GM23338 (cell line): ENCODE measurements at regions not wholly inside any gene's neighbourhood (a gene's known extent, or its start where the extent isn't known, plus 50 kb on each side); places are given as distances from the start of the nearest gene placed in this dataset.

ENCODE experiments used
- ATAC-seq: fragments of 200-7000 bp; cut with Tn5 transposase; 3 replicates; pipeline ENCODE4 v1.9.1; 2020
- DNase-seq: peaks from one replicate; pipeline ENCODE4 v3.0.0-alpha.2; 2015; ENCODE audit warnings: low spot score
- H2AFZ ChIP-seq: fragments of 200-600 bp; sonication (generic); 2 replicates; pipeline ENCODE4 v1.8.0; 2016; ENCODE audit warnings: antibody characterized with exemption, mild to moderate bottlenecking, moderate library complexity
- H3F3A ChIP-seq: fragments of 200-600 bp; sonication (generic); replicated peaks from 2 replicates; pipeline ENCODE4 v1.8.0; 2017; ENCODE audit warnings: antibody characterized with exemption, mixed run types, low read depth
- H3K27ac ChIP-seq: fragments of 200-600 bp; sonication (generic); 2 replicates; pipeline ENCODE4 v1.6.1; 2016; ENCODE audit warnings: low read depth
- H3K27me3 ChIP-seq: fragments of 200-600 bp; sonication (generic); 2 replicates; pipeline ENCODE4 v1.8.0; 2016; ENCODE audit warnings: mild to moderate bottlenecking, mixed run types, moderate library complexity; ENCODE audit not compliant: insufficient read depth
- H3K36me3 ChIP-seq: fragments of 200-600 bp; sonication (generic); 2 replicates; pipeline ENCODE4 v1.8.0; 2016; ENCODE audit warnings: mild to moderate bottlenecking; ENCODE audit not compliant: insufficient read depth
- H3K4me1 ChIP-seq: fragments of 200-600 bp; sonication (generic); 2 replicates; pipeline ENCODE4 v1.8.0; 2016; ENCODE audit warnings: mild to moderate bottlenecking, moderate library complexity; ENCODE audit not compliant: insufficient read depth
- H3K4me2 ChIP-seq: fragments of 200-600 bp; sonication (generic); 2 replicates; pipeline ENCODE4 v1.7.1; 2017; ENCODE audit warnings: mixed run types
- H3K4me3 ChIP-seq: fragments of 200-600 bp; sonication (generic); 2 replicates; pipeline ENCODE4 v1.6.1; 2016; ENCODE audit warnings: mixed run types
- H3K79me2 ChIP-seq: fragments of 200-600 bp; sonication (generic); replicated peaks from 2 replicates; pipeline ENCODE4 v1.8.0; 2017; ENCODE audit warnings: mild to moderate bottlenecking; ENCODE audit not compliant: insufficient read depth
- H3K9me2 ChIP-seq: fragments of 200-600 bp; sonication (generic); 2 replicates; pipeline ENCODE4 v1.8.0; 2017; ENCODE audit not compliant: insufficient read depth
- H4K20me1 ChIP-seq: fragments of 200-600 bp; sonication (generic); replicated peaks from 2 replicates; pipeline ENCODE4 v1.8.0; 2017; ENCODE audit warnings: mild to moderate bottlenecking; ENCODE audit not compliant: insufficient read depth
- H3K27ac Mint-ChIP-seq: 2 replicates; pipeline ENCODE4 v1.8.0; 2020; ENCODE audit warnings: inconsistent platforms, mild to moderate bottlenecking, moderate library complexity, mixed read lengths
- H3K27me3 Mint-ChIP-seq: 3 replicates; pipeline ENCODE4 v1.8.0; 2022; ENCODE audit warnings: low read depth, mild to moderate bottlenecking, moderate library complexity, mixed read lengths, inconsistent platforms; ENCODE audit not compliant: insufficient read depth, poor library complexity
- H3K36me3 Mint-ChIP-seq: 3 replicates; pipeline ENCODE4 v1.8.0; 2021; ENCODE audit warnings: low read depth, mild to moderate bottlenecking, inconsistent platforms, moderate library complexity, mixed read lengths
- H3K4me1 Mint-ChIP-seq: 3 replicates; pipeline ENCODE4 v1.8.0; 2020; ENCODE audit warnings: mild to moderate bottlenecking, inconsistent platforms, mixed read lengths
- H3K4me3 Mint-ChIP-seq: 3 replicates; pipeline ENCODE4 v1.8.0; 2021; ENCODE audit warnings: moderate library complexity, mild to moderate bottlenecking, inconsistent platforms, mixed read lengths
- H3K9me3 Mint-ChIP-seq: 3 replicates; pipeline ENCODE4 v1.8.0; 2020; ENCODE audit warnings: moderate library complexity, mild to moderate bottlenecking, inconsistent platforms, mixed read lengths
- CREB1 ChIP-seq: fragments of 250-450 bp; sonication (Bioruptor Pico); IDR thresholded peaks from 2 replicates; pipeline ENCODE4 v1.5.0; 2020; ENCODE audit warnings: low read depth, mild to moderate bottlenecking, moderate library complexity
- EZH2 ChIP-seq: fragments of 200-600 bp; sonication (generic); IDR thresholded peaks from one replicate; pipeline ENCODE4 v1.8.0; 2017; ENCODE audit warnings: antibody characterized with exemption, mild to moderate bottlenecking, low read depth; ENCODE audit not compliant: unreplicated experiment
- EZH2phosphoT487 ChIP-seq: fragments of 200-600 bp; sonication (generic); IDR thresholded peaks from one replicate; pipeline ENCODE4 v1.8.1; 2018; ENCODE audit warnings: antibody characterized with exemption; ENCODE audit not compliant: unreplicated experiment
- JUNB ChIP-seq: IDR thresholded peaks from one replicate; pipeline ENCODE4 v1.6.1; 2016; ENCODE audit warnings: antibody characterized with exemption; ENCODE audit not compliant: unreplicated experiment
- NANOG ChIP-seq: IDR thresholded peaks from 2 replicates; pipeline ENCODE4 v1.6.1; 2016; ENCODE audit warnings: antibody characterized with exemption, borderline replicate concordance
- POLR2AphosphoS5 ChIP-seq: IDR thresholded peaks from 2 replicates; pipeline ENCODE4 v1.6.1; 2016; ENCODE audit warnings: antibody characterized with exemption, low read depth
- STAT1 ChIP-seq: IDR thresholded peaks from one replicate; pipeline ENCODE4 v1.6.1; 2016; ENCODE audit warnings: antibody characterized with exemption; ENCODE audit not compliant: unreplicated experiment
- ZNF114 ChIP-seq: fragments of 250-450 bp; sonication (Bioruptor Pico); IDR thresholded peaks from 2 replicates; pipeline ENCODE4 v1.5.0; 2020; ENCODE audit warnings: mild to moderate bottlenecking, moderate library complexity
- ZNF331 ChIP-seq: fragments of 250-450 bp; sonication (Bioruptor Pico); IDR thresholded peaks from 2 replicates; pipeline ENCODE4 v1.5.0; 2020; ENCODE audit warnings: low read depth, mild to moderate bottlenecking, moderate library complexity
- TF ChIP-seq, protein P1 (sequence below): IDR thresholded peaks from 2 replicates; pipeline ENCODE4 v1.6.1; 2016; ENCODE audit warnings: antibody characterized with exemption
- TF ChIP-seq, protein P2 (sequence below): fragments of 250-450 bp; sonication (Bioruptor Pico); IDR thresholded peaks from 2 replicates; pipeline ENCODE4 v1.5.0; 2020; ENCODE audit warnings: mild to moderate bottlenecking, moderate library complexity
- TF ChIP-seq, protein P3 (sequence below), 2 experiments: fragments of 200-600 bp in 1 of 2; sonication (generic) in 1 of 2; conservative IDR thresholded peaks; 2 replicates each; pipeline versions ENCODE4 v1.5.1 to v1.6.1; 2016 to 2017; ENCODE audit warnings: antibody characterized with exemption in 2 of 2, low read depth in 2 of 2, mild to moderate bottlenecking in 2 of 2, moderate library complexity in 1 of 2
- TF ChIP-seq, protein P4 (sequence below): IDR thresholded peaks from one replicate; pipeline ENCODE4 v1.6.1; 2018; ENCODE audit warnings: antibody characterized with exemption; ENCODE audit not compliant: unreplicated experiment

DNA sequence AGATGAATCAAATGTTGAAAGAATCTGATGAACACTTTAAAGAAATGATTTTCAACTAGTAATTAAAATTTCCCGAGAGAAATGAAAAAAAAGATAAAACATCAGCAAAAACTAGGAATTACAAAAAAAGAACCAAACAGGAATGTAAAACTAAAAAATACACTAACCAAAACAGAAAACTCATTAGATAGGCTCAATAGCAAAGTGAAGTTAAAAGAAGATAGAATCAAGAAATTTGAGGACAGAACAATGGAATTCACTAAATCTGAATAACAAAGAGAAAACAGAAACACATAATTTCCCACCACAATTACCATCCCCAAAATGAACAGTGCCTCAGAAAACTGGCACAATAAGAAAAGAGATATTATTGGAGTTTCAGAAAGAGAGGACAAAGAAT, 290.1 kb upstream of the CNTN4 start:
- Mint-ChIP-seq H3K27me3 (peaks cover 2% of the 10 kb centered on the region), H3K36me3 (peaks cover 31% of the 10 kb centered on the region; the same call in 2 of the 3 replicates), H3K27ac (no peak overlapping the region), H3K4me1 (no peaks in the 10 kb centered on the region), H3K4me3 (no peak overlapping the region), H3K9me3 (peaks cover 82% of the 10 kb centered on the region)
- Histone ChIP-seq H3K27me3 (no peaks in the 10 kb centered on the region), H3K9me2 (0 out of 2 replicates have a peak, but pooled peaks cover 4% of the 10 kb centered on the region), H3K36me3 (peaks cover 4% of the 10 kb centered on the region), H3K79me2 (no peaks in the 10 kb centered on the region), H3K4me3 (no peak overlapping the region), H3F3A (no peaks in the 10 kb centered on the region), H4K20me1 (no peaks in the 10 kb centered on the region), H2AFZ (no peak overlapping the region), H3K27ac (no peak overlapping the region), H3K4me2 (no peak overlapping the region), H3K4me1 (no peaks in the 10 kb centered on the region)
- TF ChIP-seq, protein P1, sequence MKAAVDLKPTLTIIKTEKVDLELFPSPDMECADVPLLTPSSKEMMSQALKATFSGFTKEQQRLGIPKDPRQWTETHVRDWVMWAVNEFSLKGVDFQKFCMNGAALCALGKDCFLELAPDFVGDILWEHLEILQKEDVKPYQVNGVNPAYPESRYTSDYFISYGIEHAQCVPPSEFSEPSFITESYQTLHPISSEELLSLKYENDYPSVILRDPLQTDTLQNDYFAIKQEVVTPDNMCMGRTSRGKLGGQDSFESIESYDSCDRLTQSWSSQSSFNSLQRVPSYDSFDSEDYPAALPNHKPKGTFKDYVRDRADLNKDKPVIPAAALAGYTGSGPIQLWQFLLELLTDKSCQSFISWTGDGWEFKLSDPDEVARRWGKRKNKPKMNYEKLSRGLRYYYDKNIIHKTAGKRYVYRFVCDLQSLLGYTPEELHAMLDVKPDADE: no peak
- TF ChIP-seq EZH2phosphoT487 (no peak), ZNF114 (CRISPR knock-in tag) (no peak), ZNF331 (CRISPR knock-in tag) (no peak), STAT1 (no peak), JUNB (no peak), CREB1 (CRISPR knock-in tag) (no peak), NANOG (no peak), POLR2AphosphoS5 (no peak), EZH2 (no peak)
- TF ChIP-seq, protein P2, sequence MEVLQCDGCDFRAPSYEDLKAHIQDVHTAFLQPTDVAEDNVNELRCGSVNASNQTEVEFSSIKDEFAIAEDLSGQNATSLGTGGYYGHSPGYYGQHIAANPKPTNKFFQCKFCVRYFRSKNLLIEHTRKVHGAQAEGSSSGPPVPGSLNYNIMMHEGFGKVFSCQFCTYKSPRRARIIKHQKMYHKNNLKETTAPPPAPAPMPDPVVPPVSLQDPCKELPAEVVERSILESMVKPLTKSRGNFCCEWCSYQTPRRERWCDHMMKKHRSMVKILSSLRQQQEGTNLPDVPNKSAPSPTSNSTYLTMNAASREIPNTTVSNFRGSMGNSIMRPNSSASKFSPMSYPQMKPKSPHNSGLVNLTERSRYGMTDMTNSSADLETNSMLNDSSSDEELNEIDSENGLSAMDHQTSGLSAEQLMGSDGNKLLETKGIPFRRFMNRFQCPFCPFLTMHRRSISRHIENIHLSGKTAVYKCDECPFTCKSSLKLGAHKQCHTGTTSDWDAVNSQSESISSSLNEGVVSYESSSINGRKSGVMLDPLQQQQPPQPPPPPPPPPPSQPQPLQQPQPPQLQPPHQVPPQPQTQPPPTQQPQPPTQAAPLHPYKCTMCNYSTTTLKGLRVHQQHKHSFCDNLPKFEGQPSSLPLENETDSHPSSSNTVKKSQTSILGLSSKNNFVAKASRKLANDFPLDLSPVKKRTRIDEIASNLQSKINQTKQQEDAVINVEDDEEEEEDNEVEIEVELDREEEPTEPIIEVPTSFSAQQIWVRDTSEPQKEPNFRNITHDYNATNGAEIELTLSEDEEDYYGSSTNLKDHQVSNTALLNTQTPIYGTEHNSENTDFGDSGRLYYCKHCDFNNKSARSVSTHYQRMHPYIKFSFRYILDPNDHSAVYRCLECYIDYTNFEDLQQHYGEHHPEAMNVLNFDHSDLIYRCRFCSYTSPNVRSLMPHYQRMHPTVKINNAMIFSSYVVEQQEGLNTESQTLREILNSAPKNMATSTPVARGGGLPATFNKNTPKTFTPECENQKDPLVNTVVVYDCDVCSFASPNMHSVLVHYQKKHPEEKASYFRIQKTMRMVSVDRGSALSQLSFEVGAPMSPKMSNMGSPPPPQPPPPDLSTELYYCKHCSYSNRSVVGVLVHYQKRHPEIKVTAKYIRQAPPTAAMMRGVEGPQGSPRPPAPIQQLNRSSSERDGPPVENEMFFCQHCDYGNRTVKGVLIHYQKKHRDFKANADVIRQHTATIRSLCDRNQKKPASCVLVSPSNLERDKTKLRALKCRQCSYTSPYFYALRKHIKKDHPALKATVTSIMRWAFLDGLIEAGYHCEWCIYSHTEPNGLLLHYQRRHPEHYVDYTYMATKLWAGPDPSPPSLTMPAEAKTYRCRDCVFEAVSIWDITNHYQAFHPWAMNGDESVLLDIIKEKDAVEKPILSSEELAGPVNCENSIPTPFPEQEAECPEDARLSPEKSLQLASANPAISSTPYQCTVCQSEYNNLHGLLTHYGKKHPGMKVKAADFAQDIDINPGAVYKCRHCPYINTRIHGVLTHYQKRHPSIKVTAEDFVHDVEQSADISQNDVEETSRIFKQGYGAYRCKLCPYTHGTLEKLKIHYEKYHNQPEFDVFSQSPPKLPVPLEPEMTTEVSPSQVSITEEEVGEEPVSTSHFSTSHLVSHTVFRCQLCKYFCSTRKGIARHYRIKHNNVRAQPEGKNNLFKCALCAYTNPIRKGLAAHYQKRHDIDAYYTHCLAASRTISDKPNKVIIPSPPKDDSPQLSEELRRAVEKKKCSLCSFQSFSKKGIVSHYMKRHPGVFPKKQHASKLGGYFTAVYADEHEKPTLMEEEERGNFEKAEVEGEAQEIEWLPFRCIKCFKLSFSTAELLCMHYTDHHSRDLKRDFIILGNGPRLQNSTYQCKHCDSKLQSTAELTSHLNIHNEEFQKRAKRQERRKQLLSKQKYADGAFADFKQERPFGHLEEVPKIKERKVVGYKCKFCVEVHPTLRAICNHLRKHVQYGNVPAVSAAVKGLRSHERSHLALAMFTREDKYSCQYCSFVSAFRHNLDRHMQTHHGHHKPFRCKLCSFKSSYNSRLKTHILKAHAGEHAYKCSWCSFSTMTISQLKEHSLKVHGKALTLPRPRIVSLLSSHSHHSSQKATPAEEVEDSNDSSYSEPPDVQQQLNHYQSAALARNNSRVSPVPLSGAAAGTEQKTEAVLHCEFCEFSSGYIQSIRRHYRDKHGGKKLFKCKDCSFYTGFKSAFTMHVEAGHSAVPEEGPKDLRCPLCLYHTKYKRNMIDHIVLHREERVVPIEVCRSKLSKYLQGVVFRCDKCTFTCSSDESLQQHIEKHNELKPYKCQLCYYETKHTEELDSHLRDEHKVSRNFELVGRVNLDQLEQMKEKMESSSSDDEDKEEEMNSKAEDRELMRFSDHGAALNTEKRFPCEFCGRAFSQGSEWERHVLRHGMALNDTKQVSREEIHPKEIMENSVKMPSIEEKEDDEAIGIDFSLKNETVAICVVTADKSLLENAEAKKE (CRISPR knock-in tag): no peak
- TF ChIP-seq, protein P3, sequence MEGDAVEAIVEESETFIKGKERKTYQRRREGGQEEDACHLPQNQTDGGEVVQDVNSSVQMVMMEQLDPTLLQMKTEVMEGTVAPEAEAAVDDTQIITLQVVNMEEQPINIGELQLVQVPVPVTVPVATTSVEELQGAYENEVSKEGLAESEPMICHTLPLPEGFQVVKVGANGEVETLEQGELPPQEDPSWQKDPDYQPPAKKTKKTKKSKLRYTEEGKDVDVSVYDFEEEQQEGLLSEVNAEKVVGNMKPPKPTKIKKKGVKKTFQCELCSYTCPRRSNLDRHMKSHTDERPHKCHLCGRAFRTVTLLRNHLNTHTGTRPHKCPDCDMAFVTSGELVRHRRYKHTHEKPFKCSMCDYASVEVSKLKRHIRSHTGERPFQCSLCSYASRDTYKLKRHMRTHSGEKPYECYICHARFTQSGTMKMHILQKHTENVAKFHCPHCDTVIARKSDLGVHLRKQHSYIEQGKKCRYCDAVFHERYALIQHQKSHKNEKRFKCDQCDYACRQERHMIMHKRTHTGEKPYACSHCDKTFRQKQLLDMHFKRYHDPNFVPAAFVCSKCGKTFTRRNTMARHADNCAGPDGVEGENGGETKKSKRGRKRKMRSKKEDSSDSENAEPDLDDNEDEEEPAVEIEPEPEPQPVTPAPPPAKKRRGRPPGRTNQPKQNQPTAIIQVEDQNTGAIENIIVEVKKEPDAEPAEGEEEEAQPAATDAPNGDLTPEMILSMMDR (conservative IDR thresholded peaks at IDR 0.05; ENCODE audit: low read depth in 2 of 2): no peak
- TF ChIP-seq, protein P4, sequence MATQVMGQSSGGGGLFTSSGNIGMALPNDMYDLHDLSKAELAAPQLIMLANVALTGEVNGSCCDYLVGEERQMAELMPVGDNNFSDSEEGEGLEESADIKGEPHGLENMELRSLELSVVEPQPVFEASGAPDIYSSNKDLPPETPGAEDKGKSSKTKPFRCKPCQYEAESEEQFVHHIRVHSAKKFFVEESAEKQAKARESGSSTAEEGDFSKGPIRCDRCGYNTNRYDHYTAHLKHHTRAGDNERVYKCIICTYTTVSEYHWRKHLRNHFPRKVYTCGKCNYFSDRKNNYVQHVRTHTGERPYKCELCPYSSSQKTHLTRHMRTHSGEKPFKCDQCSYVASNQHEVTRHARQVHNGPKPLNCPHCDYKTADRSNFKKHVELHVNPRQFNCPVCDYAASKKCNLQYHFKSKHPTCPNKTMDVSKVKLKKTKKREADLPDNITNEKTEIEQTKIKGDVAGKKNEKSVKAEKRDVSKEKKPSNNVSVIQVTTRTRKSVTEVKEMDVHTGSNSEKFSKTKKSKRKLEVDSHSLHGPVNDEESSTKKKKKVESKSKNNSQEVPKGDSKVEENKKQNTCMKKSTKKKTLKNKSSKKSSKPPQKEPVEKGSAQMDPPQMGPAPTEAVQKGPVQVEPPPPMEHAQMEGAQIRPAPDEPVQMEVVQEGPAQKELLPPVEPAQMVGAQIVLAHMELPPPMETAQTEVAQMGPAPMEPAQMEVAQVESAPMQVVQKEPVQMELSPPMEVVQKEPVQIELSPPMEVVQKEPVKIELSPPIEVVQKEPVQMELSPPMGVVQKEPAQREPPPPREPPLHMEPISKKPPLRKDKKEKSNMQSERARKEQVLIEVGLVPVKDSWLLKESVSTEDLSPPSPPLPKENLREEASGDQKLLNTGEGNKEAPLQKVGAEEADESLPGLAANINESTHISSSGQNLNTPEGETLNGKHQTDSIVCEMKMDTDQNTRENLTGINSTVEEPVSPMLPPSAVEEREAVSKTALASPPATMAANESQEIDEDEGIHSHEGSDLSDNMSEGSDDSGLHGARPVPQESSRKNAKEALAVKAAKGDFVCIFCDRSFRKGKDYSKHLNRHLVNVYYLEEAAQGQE: no peak
- no peak for ATAC-seq
- no peak for DNase-seq
